MM.1S (cell line): ENCODE measurements at regions not wholly inside any gene's neighbourhood (a gene's known extent, or its start where the extent isn't known, plus 50 kb on each side); places are given as distances from the start of the nearest gene placed in this dataset.

Experiments
- DNase-seq: peaks from one replicate; pipeline ENCODE4 v3.0.0-alpha.2; 2015
- H2AFZ ChIP-seq: fragments of 300-600 bp; sonication (generic); 2 replicates; pipeline ENCODE4 v1.6.0; 2016; ENCODE audit warnings: antibody characterized with exemption, low read length
- H3F3A ChIP-seq: fragments of 300-600 bp; sonication (generic); 2 replicates; pipeline ENCODE4 v1.6.1; 2016; ENCODE audit warnings: mild to moderate bottlenecking, antibody characterized with exemption, low read length, moderate library complexity, mixed read lengths; ENCODE audit not compliant: insufficient read depth
- H3K27ac ChIP-seq: fragments of 300-600 bp; sonication (generic); 2 replicates; pipeline ENCODE4 v1.5.1; 2016; ENCODE audit warnings: mild to moderate bottlenecking, low read length
- H3K27me3 ChIP-seq: fragments of 300-600 bp; sonication (generic); replicated peaks from 2 replicates; pipeline ENCODE4 v1.6.0; 2016; ENCODE audit warnings: low read length; ENCODE audit not compliant: insufficient read depth
- H3K36me3 ChIP-seq: fragments of 300-600 bp; sonication (generic); replicated peaks from 2 replicates; pipeline ENCODE4 v1.6.1; 2016; ENCODE audit warnings: mild to moderate bottlenecking, low read length, mixed read lengths; ENCODE audit not compliant: insufficient read depth
- H3K4me1 ChIP-seq: fragments of 300-600 bp; sonication (generic); 2 replicates; pipeline ENCODE4 v1.6.1; 2016; ENCODE audit warnings: low read length, mixed read lengths
- H3K4me2 ChIP-seq: fragments of 300-600 bp; sonication (generic); 2 replicates; pipeline ENCODE4 v1.6.0; 2016; ENCODE audit warnings: low read depth, low read length
- H3K4me3 ChIP-seq: fragments of 300-600 bp; sonication (generic); 2 replicates; pipeline ENCODE4 v1.5.1; 2016; ENCODE audit warnings: low read length, mixed read lengths
- H3K79me2 ChIP-seq: fragments of 300-600 bp; sonication (generic); 2 replicates; pipeline ENCODE4 v1.6.1; 2016; ENCODE audit warnings: mixed run types, low read length, mixed read lengths
- H3K9ac ChIP-seq: fragments of 300-600 bp; sonication (generic); 2 replicates; pipeline ENCODE4 v1.6.1; 2016; ENCODE audit warnings: low read length, mixed read lengths
- H3K9me2 ChIP-seq: fragments of 300-600 bp; sonication (generic); replicated peaks from 2 replicates; pipeline ENCODE4 v1.6.1; 2016; ENCODE audit warnings: mild to moderate bottlenecking, low read length, mixed read lengths; ENCODE audit not compliant: insufficient read depth
- H3K9me3 ChIP-seq: fragments of 300-600 bp; sonication (generic); replicated peaks from 2 replicates; pipeline ENCODE4 v1.6.1; 2016; ENCODE audit warnings: mild to moderate bottlenecking, low read length, mixed read lengths; ENCODE audit not compliant: insufficient read depth
- H4K20me1 ChIP-seq: fragments of 300-600 bp; sonication (generic); 2 replicates; pipeline ENCODE4 v1.6.1; 2016; ENCODE audit warnings: mild to moderate bottlenecking, low read length, moderate library complexity, mixed read lengths; ENCODE audit not compliant: insufficient read depth
- CTCF ChIP-seq: fragments of 300-600 bp; sonication (generic); IDR thresholded peaks from 2 replicates; pipeline ENCODE4 v1.5.1; 2016; ENCODE audit warnings: antibody characterized with exemption, low read length, mixed read lengths
- EZH2 ChIP-seq: fragments of 300-600 bp; sonication (generic); optimal IDR thresholded peaks from 2 replicates; pipeline ENCODE3; 2017; ENCODE audit warnings: low read depth, mild to moderate bottlenecking, antibody characterized with exemption, low read length, mixed read lengths
- EZH2phosphoT487 ChIP-seq: fragments of 300-600 bp; sonication (generic); IDR thresholded peaks from 2 replicates; pipeline ENCODE4 v1.6.1; 2018; ENCODE audit warnings: antibody characterized with exemption, low read length

- H3K9ac ChIP-seq: no peak overlapping the region
Measured at GRCh38 chr11:116257883-116258282, 514.9 kb downstream of the BUD13 start.

GRCh38 chr11:116257092-116257491, 515.7 kb downstream of the BUD13 start:
- H3K27me3 ChIP-seq: no peaks in the 10 kb centered on the region
- H3K9me2 ChIP-seq: no peaks in the 10 kb centered on the region
- no peaks in the 10 kb centered on the region for H3K9me3 ChIP-seq
- no peak overlapping the region for H3K27ac ChIP-seq
- no peaks in the 10 kb centered on the region for H3K36me3 ChIP-seq
- no peaks in the 10 kb centered on the region for H4K20me1 ChIP-seq
- H3K9ac ChIP-seq: no peak overlapping the region
- H3K4me2 ChIP-seq: no peak overlapping the region
- no peaks in the 10 kb centered on the region for H3F3A ChIP-seq
- DNase-seq: no peak
- H3K4me3 ChIP-seq: no peak overlapping the region
- TF ChIP-seq EZH2phosphoT487 (no peak), EZH2 (no peak), CTCF (no peak)
- no peaks in the 10 kb centered on the region for H3K79me2 ChIP-seq
- peaks cover 7% of the 10 kb centered on the region for H3K4me1 ChIP-seq
- H2AFZ ChIP-seq: no peak overlapping the region

More at GRCh38 chr11:116257883-116258282, 514.9 kb downstream of the BUD13 start:
- no peaks in the 10 kb centered on the region for H3K9me2 ChIP-seq
- H3K79me2 ChIP-seq: no peaks in the 10 kb centered on the region
- no peaks in the 10 kb centered on the region for H3K36me3 ChIP-seq
- H3F3A ChIP-seq: peaks cover 5% of the 10 kb centered on the region; the same call in 1 of the 2 replicates
- H4K20me1 ChIP-seq: no peaks in the 10 kb centered on the region
- no peak overlapping the region for H3K4me3 ChIP-seq
- no peaks in the 10 kb centered on the region for H3K9me3 ChIP-seq
- H3K4me2 ChIP-seq: no peak overlapping the region
- no peak for TF ChIP-seq EZH2
- TF ChIP-seq CTCF: no peak
- TF ChIP-seq EZH2phosphoT487: no peak
- H3K27me3 ChIP-seq: no peaks in the 10 kb centered on the region
- no peak overlapping the region for H3K27ac ChIP-seq
- H3K4me1 ChIP-seq: peaks cover 15% of the 10 kb centered on the region
- no peak for DNase-seq
- H2AFZ ChIP-seq: no peak overlapping the region

- Histone ChIP-seq H4K20me1 (no peaks in the 10 kb centered on the region), H3F3A (no peaks in the 10 kb centered on the region), H3K27me3 (no peaks in the 10 kb centered on the region), H3K27ac (no peak overlapping the region), H3K79me2 (no peaks in the 10 kb centered on the region), H3K36me3 (no peaks in the 10 kb centered on the region), H3K4me1 (no peaks in the 10 kb centered on the region), H3K9me2 (no peaks in the 10 kb centered on the region), H3K4me3 (no peak overlapping the region), H3K9ac (no peak overlapping the region), H3K4me2 (no peak overlapping the region), H3K9me3 (no peaks in the 10 kb centered on the region), H2AFZ (no peak overlapping the region)
- DNase-seq: no peak
- TF ChIP-seq CTCF (no peak), EZH2 (no peak), EZH2phosphoT487 (no peak)
Measured at GRCh38 chr11:116256215-116256614, 516.6 kb downstream of the BUD13 start.
